ENCODE measurements at regions not wholly inside any gene's neighbourhood (a gene's known extent, or its start where the extent isn't known, plus 50 kb on each side); places are given as distances from the start of the nearest gene placed in this dataset.

- CTCF ChIA-PET, result interaction anchor here (0.6 to 2.5 kb wide), 6 partner anchors 8 to 289 kb away, joined by 3 to 9 read pairs (median 6); no protein-coding TSS in a partner anchor
Observed at GRCh38 chr12:3987571-3987970, 114.4 kb upstream of the PARP11 start.

GRCh38 chr12:3980504-3981272 is 107.5 kb upstream of the PARP11 start:
- no peaks in the 10 kb centered on the region for H3K9me3 ChIP-seq (ENCODE audit: control insufficient read depth, insufficient read depth, low read depth, low read length)
- ChIA-PET CTCF (no interaction called here), POLR2A (no interaction called here)
- H3K4me3 ChIP-seq (ENCODE audit: low read depth, low read length), result no peak overlapping the region
- no peak overlapping the region for H3K27ac ChIP-seq (ENCODE audit: extremely low read depth, low read depth, low read length)
- no peak for TF ChIP-seq PRDM1 (tag by site-specific recombination; IDR thresholded peaks at IDR 0.05)
- TF ChIP-seq SETDB1 (IDR thresholded peaks at IDR 0.05; ENCODE audit: insufficient read length, low read length), result peak; percentile 64
- TF ChIP-seq TRIM28 (IDR thresholded peaks at IDR 0.05; ENCODE audit: borderline replicate concordance, low read length), result peak; percentile 77; the same call in 1 of the 2 replicates
- H3K4me1 ChIP-seq (ENCODE audit: control insufficient read depth, insufficient read depth, low read length), result no peaks in the 10 kb centered on the region
- no peaks in the 10 kb centered on the region for H3K36me3 ChIP-seq (ENCODE audit: control insufficient read depth in 2 of 2, insufficient read depth in 1 of 2, low read length in 2 of 2)

More at GRCh38 chr12:3987571-3987970, 114.4 kb upstream of the PARP11 start:
- POLR2A ChIA-PET, result no interaction called here
- Histone ChIP-seq H3K27ac (ENCODE audit: extremely low read depth, low read depth, low read length) (no peak overlapping the region), H3K4me1 (ENCODE audit: control insufficient read depth, insufficient read depth, low read length) (no peaks in the 10 kb centered on the region), H3K4me3 (ENCODE audit: low read depth, low read length) (no peak overlapping the region), H3K36me3 (ENCODE audit: control insufficient read depth in 2 of 2, insufficient read depth in 1 of 2, low read length in 2 of 2) (no peaks in the 10 kb centered on the region), H3K9me3 (ENCODE audit: control insufficient read depth, insufficient read depth, low read depth, low read length) (no peaks in the 10 kb centered on the region)
- TF ChIP-seq ZNF280D (tag by site-specific recombination; IDR thresholded peaks at IDR 0.05) (no peak), ZNF140 (tag by site-specific recombination; IDR thresholded peaks at IDR 0.05) (no peak), ZNF302 (tag by site-specific recombination; IDR thresholded peaks at IDR 0.05; ENCODE audit: low read depth) (no peak), ZBTB20 (tag by site-specific recombination; IDR thresholded peaks at IDR 0.05) (no peak), ZNF202 (tag by site-specific recombination; IDR thresholded peaks at IDR 0.05; ENCODE audit: borderline replicate concordance) (no peak), ZNF148 (tag by site-specific recombination; IDR thresholded peaks at IDR 0.05; ENCODE audit: borderline replicate concordance) (no peak), SCRT2 (tag by site-specific recombination; IDR thresholded peaks at IDR 0.05) (no peak), KLF8 (tag by site-specific recombination; IDR thresholded peaks at IDR 0.05) (no peak)

- ChIA-PET POLR2A (no interaction called here), CTCF (interaction anchor here (0.6 kb wide), 1 partner anchor 60 kb away, joined by 3 read pairs; no protein-coding TSS in a partner anchor)
- no peaks in the 10 kb centered on the region for H3K4me1 ChIP-seq (ENCODE audit: control insufficient read depth, insufficient read depth, low read length)
- H3K27ac ChIP-seq (ENCODE audit: extremely low read depth, low read depth, low read length), result no peak overlapping the region
- H3K9me3 ChIP-seq (ENCODE audit: control insufficient read depth, insufficient read depth, low read depth, low read length), result no peaks in the 10 kb centered on the region
- no peaks in the 10 kb centered on the region for H3K36me3 ChIP-seq (ENCODE audit: control insufficient read depth in 2 of 2, insufficient read depth in 1 of 2, low read length in 2 of 2)
- no peak overlapping the region for H3K4me3 ChIP-seq (ENCODE audit: low read depth, low read length)
- TF ChIP-seq ZNF394 (tag by site-specific recombination; IDR thresholded peaks at IDR 0.05; ENCODE audit: borderline replicate concordance) (no peak), ZNF843 (tag by site-specific recombination; IDR thresholded peaks at IDR 0.05) (no peak), ZBTB44 (tag by site-specific recombination; IDR thresholded peaks at IDR 0.05) (no peak), ZNF133 (tag by site-specific recombination; IDR thresholded peaks at IDR 0.05) (no peak), ZFHX2 (tag by site-specific recombination; conservative IDR thresholded peaks at IDR 0.05) (no peak), KLF17 (tag by site-specific recombination; IDR thresholded peaks at IDR 0.05) (no peak), ZNF449 (tag by site-specific recombination; IDR thresholded peaks at IDR 0.05) (no peak), ELK4 (IDR thresholded peaks at IDR 0.05; ENCODE audit: borderline replicate concordance, low read depth, low read length) (no peak), ZNF140 (tag by site-specific recombination; IDR thresholded peaks at IDR 0.05) (no peak)
Observed at GRCh38 chr12:3977621-3978020, 104.4 kb upstream of the PARP11 start.
